H1 (cell line): ENCODE measurements at regions not wholly inside any gene's neighbourhood (a gene's known extent, or its start where the extent isn't known, plus 50 kb on each side); places are given as distances from the start of the nearest gene placed in this dataset.

Experiments used
- EP300 ChIP-seq, 2 experiments: IDR thresholded peaks; 1 replicate in 1 of 2; 2 replicates in 1 of 2; pipeline ENCODE4 v1.6.1; 2011 to 2012; ENCODE audit warnings: low read depth in 2 of 2, low read length in 2 of 2, mild to moderate bottlenecking in 2 of 2, borderline replicate concordance in 1 of 2, inconsistent platforms in 1 of 2, moderate library complexity in 1 of 2
- HDAC2 ChIP-seq, 2 experiments: fragments of 300-600 bp in 1 of 2; sonication (generic) in 1 of 2; IDR thresholded peaks; 2 replicates each; pipeline ENCODE4 v1.6.1; 2011 to 2012; ENCODE audit warnings: low read depth in 2 of 2, low read length in 2 of 2, mild to moderate bottlenecking in 2 of 2, moderate library complexity in 2 of 2, borderline replicate concordance in 1 of 2, inconsistent platforms in 1 of 2
- KDM5A ChIP-seq: fragments of 200-600 bp; IDR thresholded peaks from 2 replicates; pipeline ENCODE4 v1.7.1; 2012; ENCODE audit warnings: mild to moderate bottlenecking, low read length, inconsistent platforms, mixed read lengths
- NRF1 ChIP-seq: IDR thresholded peaks from 2 replicates; pipeline ENCODE4 v1.6.1; 2011; ENCODE audit warnings: mild to moderate bottlenecking, low read depth, low read length, improper control_type of control experiment

- TF ChIP-seq HDAC2 (IDR thresholded peaks at IDR 0.05; ENCODE audit: borderline replicate concordance in 1 of 2, low read depth in 2 of 2, low read length in 2 of 2) (no peak), KDM5A (no peak), EP300 (IDR thresholded peaks at IDR 0.05; ENCODE audit: borderline replicate concordance in 1 of 2, low read depth in 2 of 2, low read length in 2 of 2) (no peak), NRF1 (no peak)
Measured at GRCh38 chr7:110413038-110413437, 677.9 kb upstream of the LRRN3 start (continued).
